Activated CD4-positive, alpha-beta T cell treated with anti-CD3 and anti-CD28 coated beads for 36 hours (primary cell): ENCODE measurements at regions not wholly inside any gene's neighbourhood (a gene's known extent, or its start where the extent isn't known, plus 50 kb on each side); places are given as distances from the start of the nearest gene placed in this dataset.

Experiments used
- ATAC-seq: fragments of 200-7000 bp; cut with Tn5 transposase; one replicate; pipeline ENCODE4 v1.10.0; 2021; ENCODE audit warnings: mild to moderate bottlenecking, moderate library complexity
- CTCF ChIA-PET: fragments of 350-600 bp; sonication (Branson Sonifier 250); formaldehyde crosslinking; loops from one replicate; lab custom pipeline; 2021; ENCODE audit warnings: antibody characterized with exemption; lab: Charles Lee
- POLR2A ChIA-PET: fragments of 350-600 bp; sonication (Branson Sonifier 250); formaldehyde crosslinking; loops from one replicate; lab custom pipeline; 2021; ENCODE audit warnings: antibody characterized with exemption, inconsistent platforms; lab: Charles Lee
- DNase-seq: peaks from one replicate; pipeline ENCODE4 v3.0.0-alpha.2; 2020
- H3K27ac Mint-ChIP-seq: one replicate; pipeline ENCODE4 v1.8.0; 2021; ENCODE audit warnings: mixed read lengths
- H3K27me3 Mint-ChIP-seq: one replicate; pipeline ENCODE4 v1.8.0; 2021; ENCODE audit warnings: mixed read lengths
- H3K36me3 Mint-ChIP-seq: one replicate; pipeline ENCODE4 v1.8.0; 2021; ENCODE audit warnings: low read depth, mixed read lengths
- H3K4me1 Mint-ChIP-seq: one replicate; pipeline ENCODE4 v1.8.0; 2021; ENCODE audit warnings: mixed read lengths
- H3K4me3 Mint-ChIP-seq: one replicate; pipeline ENCODE4 v1.8.0; 2021; ENCODE audit warnings: mild to moderate bottlenecking, moderate library complexity, mixed read lengths
- H3K9me3 Mint-ChIP-seq: one replicate; pipeline ENCODE4 v1.8.0; 2021; ENCODE audit warnings: low read depth, mixed read lengths
- intact Hi-C, 2 experiments: fragments of 100-400 bp; cut with DNase I in 1 of 2; cut with micrococcal nuclease in 1 of 2; formaldehyde crosslinking; loops; one replicate each; pipeline versions ENCODE4 v1.14.2 to v1.15.1; 2022 to 2024; cut with DNase I, micrococcal nuclease

DNA sequence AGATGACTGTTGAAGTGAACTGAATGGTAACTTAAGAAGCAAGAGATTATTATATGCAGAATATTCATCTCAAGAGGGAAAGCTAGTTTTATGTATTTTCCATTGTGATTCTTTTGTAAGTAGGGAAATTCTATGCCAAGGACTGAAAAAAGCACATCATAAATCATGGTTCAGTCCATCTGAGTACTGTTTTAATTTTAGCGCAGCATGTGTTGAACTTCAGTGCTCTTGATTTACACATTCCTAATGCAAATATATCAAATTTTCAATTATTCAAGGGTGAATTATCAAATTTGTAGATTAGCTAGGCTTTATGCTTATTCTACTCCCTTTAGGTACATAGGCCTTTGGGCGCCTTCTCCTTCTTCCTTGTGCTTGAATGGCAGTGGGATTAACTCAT lies 50.3 kb upstream of the TCF12 start:
- intact Hi-C loops: no loop called here
- ATAC-seq (no peak), DNase-seq (no peak)
- H3K36me3 Mint-ChIP-seq: no peaks in the 10 kb centered on the region
- H3K27me3 Mint-ChIP-seq: no peaks in the 10 kb centered on the region
- H3K4me1 Mint-ChIP-seq: no peaks in the 10 kb centered on the region
- no peak overlapping the region for H3K4me3 Mint-ChIP-seq
- CTCF ChIA-PET: interaction anchor here (1.0 to 3.4 kb wide), 3 partner anchors 11 to 376 kb away, joined by 3 to 54 read pairs (median 3); no protein-coding TSS in a partner anchor
- POLR2A ChIA-PET: no interaction called here
- no peak overlapping the region for H3K27ac Mint-ChIP-seq
- H3K9me3 Mint-ChIP-seq: no peaks in the 10 kb centered on the region

DNA sequence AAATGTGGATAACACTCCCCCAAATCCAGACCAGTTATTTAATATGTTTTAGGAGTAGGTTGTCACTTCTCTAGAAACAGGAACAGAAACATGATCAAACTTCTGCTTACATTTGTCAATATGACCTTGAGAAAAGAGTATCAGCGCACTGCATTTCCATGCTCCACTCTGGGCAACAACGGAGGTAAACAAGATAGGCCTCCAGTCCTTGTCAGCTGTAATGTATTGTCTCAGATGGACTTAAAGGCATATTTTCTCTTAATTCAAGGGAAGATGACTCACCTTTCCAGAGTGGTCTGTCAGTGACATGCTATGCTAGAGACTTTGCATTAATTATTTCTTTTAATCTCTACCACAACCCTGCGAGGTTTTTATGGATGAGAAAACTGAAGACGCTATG lies 51.6 kb upstream of the TCF12 start:
- Mint-ChIP-seq H3K27ac (no peak overlapping the region), H3K4me3 (no peak overlapping the region), H3K27me3 (no peaks in the 10 kb centered on the region), H3K4me1 (no peaks in the 10 kb centered on the region), H3K9me3 (no peaks in the 10 kb centered on the region), H3K36me3 (no peaks in the 10 kb centered on the region)
- POLR2A ChIA-PET: no interaction called here
- DNase-seq (no peak), ATAC-seq (no peak)
- CTCF ChIA-PET: interaction anchor here (3.4 kb wide), 1 partner anchor 374 kb away, joined by 54 read pairs; no protein-coding TSS in a partner anchor
- intact Hi-C loops: no loop called here

DNA sequence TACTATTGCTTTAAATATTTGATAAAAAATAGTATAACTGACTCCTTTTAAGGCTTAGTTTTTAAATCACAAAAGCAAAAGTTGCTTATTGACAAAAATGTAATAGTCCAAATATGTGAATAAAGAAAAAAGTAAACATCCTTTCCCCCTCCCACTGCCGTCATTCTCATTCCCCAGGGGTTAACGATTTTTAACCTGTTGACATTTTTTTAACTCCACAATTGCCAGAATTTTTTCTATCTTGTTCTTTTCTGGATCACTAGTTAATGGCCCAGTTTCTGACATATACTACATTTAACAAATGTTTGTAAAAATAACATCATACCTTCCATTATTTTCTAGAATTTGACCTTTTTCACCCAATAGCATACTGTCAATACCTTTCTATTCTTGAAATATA lies 60.6 kb upstream of the TCF12 start:
- H3K27me3 Mint-ChIP-seq: no peaks in the 10 kb centered on the region
- intact Hi-C loops: no loop called here
- ChIA-PET CTCF (no interaction called here), POLR2A (no interaction called here)
- ATAC-seq (no peak), DNase-seq (no peak)
- no peaks in the 10 kb centered on the region for H3K9me3 Mint-ChIP-seq
- H3K27ac Mint-ChIP-seq: no peak overlapping the region
- no peaks in the 10 kb centered on the region for H3K36me3 Mint-ChIP-seq
- no peaks in the 10 kb centered on the region for H3K4me1 Mint-ChIP-seq
- H3K4me3 Mint-ChIP-seq: no peak overlapping the region

DNA sequence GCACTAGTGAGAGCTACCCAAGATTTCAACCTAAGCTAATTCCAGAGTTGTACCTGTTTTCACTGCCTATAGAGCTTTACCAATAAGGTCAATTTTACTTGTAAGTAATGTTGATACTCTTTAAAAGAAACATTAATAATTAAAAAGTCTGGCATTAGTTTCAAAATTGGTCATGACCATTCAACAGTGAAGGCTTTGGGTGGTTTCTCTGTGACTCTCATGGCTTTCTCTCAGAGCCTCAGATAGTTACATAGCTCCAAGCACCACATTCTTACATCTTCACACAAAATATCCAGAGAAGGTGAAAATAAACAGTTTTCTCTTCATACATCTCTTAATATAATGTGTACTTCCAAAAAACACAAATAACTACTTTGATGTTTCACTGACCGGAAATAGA lies 61.5 kb upstream of the TCF12 start:
- no peak overlapping the region for H3K27ac Mint-ChIP-seq
- no peaks in the 10 kb centered on the region for H3K9me3 Mint-ChIP-seq
- H3K4me3 Mint-ChIP-seq: no peak overlapping the region
- H3K36me3 Mint-ChIP-seq: no peaks in the 10 kb centered on the region
- DNase-seq (no peak), ATAC-seq (no peak)
- H3K27me3 Mint-ChIP-seq: no peaks in the 10 kb centered on the region
- CTCF ChIA-PET: interaction anchor here (1.2 to 1.4 kb wide), 2 partner anchors 11 to 13 kb away, joined by 3 to 4 read pairs; no protein-coding TSS in a partner anchor
- H3K4me1 Mint-ChIP-seq: no peaks in the 10 kb centered on the region
- POLR2A ChIA-PET: no interaction called here
- intact Hi-C loops: no loop called here

DNA sequence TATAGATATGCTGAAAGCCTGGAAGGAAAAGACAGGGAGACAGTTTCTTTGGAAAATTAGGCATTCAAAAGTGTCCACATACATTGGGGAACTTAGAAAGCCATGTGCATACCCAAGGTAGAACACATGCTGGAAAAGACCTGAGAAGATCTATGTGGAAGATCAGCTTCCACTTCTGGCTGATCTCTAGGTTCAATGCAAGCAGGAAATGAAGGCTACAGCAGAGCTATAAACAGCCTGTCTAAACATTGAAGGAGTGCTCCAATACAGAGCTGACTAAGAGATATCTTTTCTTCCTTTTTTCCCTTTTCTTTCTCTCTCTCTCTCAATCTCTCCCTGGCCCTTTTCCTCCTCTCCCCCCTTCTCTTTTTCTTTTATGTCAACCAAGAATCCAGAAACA lies 73.6 kb upstream of the TCF12 start:
- POLR2A ChIA-PET: no interaction called here
- DNase-seq (no peak), ATAC-seq (no peak)
- H3K4me1 Mint-ChIP-seq: no peaks in the 10 kb centered on the region
- no peaks in the 10 kb centered on the region for H3K27me3 Mint-ChIP-seq
- H3K27ac Mint-ChIP-seq: no peak overlapping the region
- H3K4me3 Mint-ChIP-seq: no peak overlapping the region
- CTCF ChIA-PET: interaction anchor here (0.6 to 1.2 kb wide), 4 partner anchors 23 to 683 kb away, joined by 3 to 5 read pairs (median 4); no protein-coding TSS in a partner anchor
- intact Hi-C loops: loop anchor here in 1 of 2 experiments (1.0 kb wide), 1 partner anchor 43 kb away; no protein-coding TSS in a partner anchor
- H3K36me3 Mint-ChIP-seq: peaks cover 1% of the 10 kb centered on the region
- no peaks in the 10 kb centered on the region for H3K9me3 Mint-ChIP-seq

DNA sequence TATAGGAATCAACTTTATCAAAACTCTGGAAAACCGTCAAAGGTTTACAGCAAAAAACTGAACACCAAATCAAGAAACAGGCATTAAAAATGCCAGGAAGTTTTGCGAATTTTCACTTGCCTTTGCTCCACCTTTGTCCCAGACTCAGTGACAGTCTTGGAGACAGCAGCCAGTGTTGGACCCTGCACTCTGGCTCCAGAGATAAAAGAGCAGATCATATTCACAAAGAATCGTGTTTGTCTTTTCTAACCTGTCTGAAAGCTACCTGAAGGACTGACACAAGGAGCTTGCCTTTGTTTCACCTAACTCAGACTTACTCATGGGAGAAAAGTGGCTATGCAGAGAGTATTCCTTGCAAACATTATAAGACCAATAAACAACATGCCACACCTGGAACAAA lies 74.0 kb upstream of the TCF12 start:
- ATAC-seq: no peak
- DNase-seq: no peak
- peaks cover 1% of the 10 kb centered on the region for H3K36me3 Mint-ChIP-seq
- ChIA-PET POLR2A (interaction anchor here (0.6 kb wide), 1 partner anchor 311 kb away, joined by 3 read pairs; no protein-coding TSS in a partner anchor), CTCF (interaction anchor here (1.0 to 1.2 kb wide), 3 partner anchors 22 to 463 kb away, joined by 3 to 5 read pairs (median 4); no protein-coding TSS in a partner anchor)
- H3K27me3 Mint-ChIP-seq: no peaks in the 10 kb centered on the region
- H3K4me1 Mint-ChIP-seq: no peaks in the 10 kb centered on the region
- intact Hi-C loops: loop anchor here in 1 of 2 experiments (1.0 kb wide), 1 partner anchor 42 kb away; no protein-coding TSS in a partner anchor
- H3K27ac Mint-ChIP-seq: no peak overlapping the region
- no peaks in the 10 kb centered on the region for H3K9me3 Mint-ChIP-seq
- no peak overlapping the region for H3K4me3 Mint-ChIP-seq

DNA sequence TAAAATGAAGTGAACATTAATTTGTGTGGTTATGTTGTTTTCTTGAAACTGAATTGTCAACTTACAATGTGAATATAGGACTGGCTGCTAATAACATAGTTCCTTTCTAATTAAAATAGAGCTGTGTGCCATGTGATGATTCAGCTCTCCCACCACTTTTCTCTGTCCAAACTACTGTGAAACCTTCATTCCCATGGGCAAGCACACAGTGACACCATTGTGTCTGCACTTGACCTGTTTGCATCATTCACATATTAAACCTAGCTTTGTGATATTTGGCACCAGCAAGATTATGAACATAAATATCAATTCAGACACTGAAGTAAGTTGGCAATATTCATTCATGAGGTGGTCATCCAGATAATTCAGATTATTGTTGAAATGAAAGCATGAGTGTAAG lies 78.8 kb upstream of the TCF12 start:
- intact Hi-C loops: no loop called here
- DNase-seq: no peak
- CTCF ChIA-PET: no interaction called here
- Mint-ChIP-seq H3K4me3 (no peak overlapping the region), H3K36me3 (no peaks in the 10 kb centered on the region), H3K27me3 (no peaks in the 10 kb centered on the region), H3K27ac (no peak overlapping the region), H3K9me3 (no peaks in the 10 kb centered on the region), H3K4me1 (peaks cover 5% of the 10 kb centered on the region)
- ATAC-seq: no peak
- POLR2A ChIA-PET: no interaction called here

DNA sequence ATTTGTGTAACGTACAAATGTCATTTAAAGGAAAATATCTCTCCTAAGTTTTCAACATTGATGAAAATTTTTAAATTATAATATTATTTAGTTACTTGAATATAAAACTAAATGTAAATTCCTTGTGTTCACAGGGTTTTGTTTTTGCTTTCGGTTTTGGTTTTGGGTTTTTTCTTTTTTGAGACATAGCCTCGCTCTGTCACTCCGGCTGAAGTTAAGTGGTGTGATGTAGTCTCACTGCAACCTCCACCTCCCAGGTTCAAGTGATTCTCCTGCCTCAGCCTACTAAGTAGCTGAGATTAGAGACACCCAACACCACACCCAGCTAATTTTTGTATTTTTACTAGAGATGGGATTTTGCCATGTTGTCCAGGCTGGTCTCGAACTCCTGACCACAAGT lies 79.3 kb upstream of the TCF12 start:
- intact Hi-C loops: no loop called here
- POLR2A ChIA-PET: no interaction called here

DNA sequence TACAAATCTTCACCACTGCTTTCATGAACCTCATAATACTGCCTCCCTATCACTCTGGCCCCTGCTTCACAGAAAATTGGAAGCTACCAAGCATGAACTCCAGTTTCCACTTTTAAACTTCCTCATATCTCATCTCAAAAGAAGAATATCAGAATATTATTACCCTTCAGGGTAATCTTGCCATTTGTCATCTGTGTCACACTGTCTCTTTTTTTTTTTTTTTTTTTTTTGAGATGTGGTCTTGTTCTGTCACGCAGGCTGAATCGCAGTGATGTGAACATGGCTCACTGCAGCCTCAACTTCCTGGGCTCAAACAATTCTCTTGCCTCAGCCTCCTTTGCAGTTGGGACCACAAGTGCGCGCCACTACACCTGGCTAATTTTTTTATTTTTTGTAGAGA lies 80.4 kb upstream of the TCF12 start:
- no peaks in the 10 kb centered on the region for H3K9me3 Mint-ChIP-seq
- no peaks in the 10 kb centered on the region for H3K36me3 Mint-ChIP-seq
- no peak overlapping the region for H3K4me3 Mint-ChIP-seq
- ChIA-PET CTCF (no interaction called here), POLR2A (interaction anchor here (0.6 kb wide), 1 partner anchor 58 kb away, joined by 3 read pairs; no protein-coding TSS in a partner anchor)
- no peak overlapping the region for H3K27ac Mint-ChIP-seq
- intact Hi-C loops: no loop called here
- H3K27me3 Mint-ChIP-seq: no peaks in the 10 kb centered on the region
- peaks cover 5% of the 10 kb centered on the region for H3K4me1 Mint-ChIP-seq
- DNase-seq: no peak
- ATAC-seq: no peak

More for the DNA sequence above, 79.3 kb upstream of the TCF12 start:
- Mint-ChIP-seq H3K9me3 (no peaks in the 10 kb centered on the region), H3K27me3 (no peaks in the 10 kb centered on the region), H3K27ac (no peak overlapping the region), H3K36me3 (no peaks in the 10 kb centered on the region), H3K4me1 (peaks cover 5% of the 10 kb centered on the region), H3K4me3 (no peak overlapping the region)
- DNase-seq (no peak), ATAC-seq (no peak)
- CTCF ChIA-PET: no interaction called here

DNA sequence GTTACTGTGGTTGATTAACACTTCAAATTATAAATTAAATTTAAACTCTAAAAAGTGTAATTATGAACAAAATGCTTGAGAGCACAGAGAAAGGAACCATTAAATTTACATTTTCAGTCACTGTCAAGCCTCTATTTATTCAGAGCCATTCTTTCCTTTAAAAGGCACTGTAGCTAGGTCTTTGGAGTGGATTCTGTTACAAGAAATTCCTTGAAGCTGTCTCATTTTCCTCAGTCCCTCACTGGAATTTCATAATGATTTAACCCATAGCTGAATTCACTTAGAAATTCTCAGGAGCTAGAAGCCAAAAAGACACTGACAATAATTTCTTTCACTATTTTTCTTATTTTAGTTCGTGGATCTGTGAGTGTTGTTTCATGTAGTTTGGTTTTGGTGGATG lies 81.2 kb upstream of the TCF12 start:
- Mint-ChIP-seq H3K9me3 (no peaks in the 10 kb centered on the region), H3K27me3 (no peaks in the 10 kb centered on the region), H3K4me3 (no peak overlapping the region), H3K4me1 (peaks cover 5% of the 10 kb centered on the region), H3K27ac (no peak overlapping the region), H3K36me3 (no peaks in the 10 kb centered on the region)
- DNase-seq (no peak), ATAC-seq (no peak)
- POLR2A ChIA-PET: no interaction called here
- intact Hi-C loops: no loop called here
- CTCF ChIA-PET: interaction anchor here (1.1 kb wide), 1 partner anchor 191 kb away, joined by 3 read pairs; no protein-coding TSS in a partner anchor

DNA sequence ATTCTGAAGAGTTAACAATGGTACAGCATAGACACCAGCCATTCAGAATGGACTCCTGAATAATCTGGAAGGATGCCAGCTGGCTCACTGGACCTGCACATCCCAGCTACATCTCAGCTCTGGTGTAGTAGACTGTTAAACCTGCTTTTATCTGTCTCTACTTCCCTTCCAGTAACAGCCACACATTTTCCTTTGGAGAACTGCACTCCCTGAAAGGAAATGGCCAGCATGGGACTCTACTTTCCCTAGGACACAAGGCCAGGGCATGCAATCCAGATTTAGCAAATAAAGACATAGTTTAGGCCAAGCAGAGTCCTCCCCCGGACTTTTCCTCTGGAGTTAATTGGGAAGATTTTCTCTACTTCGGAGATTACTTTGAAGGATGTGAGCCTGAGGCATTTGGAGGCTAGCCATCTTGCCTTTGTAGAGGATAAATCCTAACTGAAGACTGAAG lies 82.7 kb upstream of the TCF12 start:
- intact Hi-C loops: no loop called here
- Mint-ChIP-seq H3K9me3 (no peaks in the 10 kb centered on the region), H3K4me1 (peaks cover 5% of the 10 kb centered on the region), H3K36me3 (no peaks in the 10 kb centered on the region), H3K27me3 (no peaks in the 10 kb centered on the region), H3K4me3 (no peak overlapping the region), H3K27ac (no peak overlapping the region)
- DNase-seq (no peak), ATAC-seq (no peak)
- ChIA-PET POLR2A (no interaction called here), CTCF (no interaction called here)

DNA sequence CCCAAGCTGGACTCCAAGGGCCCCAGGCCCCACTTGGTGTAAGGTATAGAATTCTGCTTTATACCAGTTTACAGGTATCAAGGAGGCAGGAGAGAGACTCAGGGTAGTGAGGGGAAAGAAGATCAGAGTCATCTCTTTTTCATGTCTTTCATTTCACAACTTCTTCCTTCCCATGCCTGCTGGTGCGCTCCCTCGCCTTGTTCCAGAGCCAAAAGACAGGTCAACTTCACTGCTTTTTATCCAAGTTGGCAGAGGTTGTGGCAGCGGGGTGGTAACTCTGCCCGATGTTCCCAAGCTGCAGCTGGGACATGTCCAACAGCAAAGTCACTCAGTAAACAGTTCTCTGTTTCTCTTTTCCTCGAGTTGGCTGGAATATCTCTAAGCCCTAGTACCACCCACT lies 86.3 kb upstream of the TCF12 start:
- Mint-ChIP-seq H3K36me3 (no peaks in the 10 kb centered on the region), H3K27ac (no peak overlapping the region), H3K4me3 (no peak overlapping the region), H3K9me3 (no peaks in the 10 kb centered on the region), H3K27me3 (no peaks in the 10 kb centered on the region), H3K4me1 (no peaks in the 10 kb centered on the region)
- intact Hi-C loops: no loop called here
- no peak for DNase-seq
- ChIA-PET POLR2A (no interaction called here), CTCF (interaction anchor here (0.5 to 0.6 kb wide), 2 partner anchors 33 to 340 kb away, joined by 3 to 4 read pairs; no protein-coding TSS in a partner anchor)
- no peak for ATAC-seq
